ENCODE measurements at regions not wholly inside any gene's neighbourhood (a gene's known extent, or its start where the extent isn't known, plus 50 kb on each side); places are given as distances from the start of the nearest gene placed in this dataset.

GRCh38 chr11:112643416-112643815 is 317.8 kb upstream of the NCAM1 start:
- Histone ChIP-seq H3K9me3 (replicated peaks) (peaks cover 60% of the 10 kb centered on the region), H3K4me1 (no peaks in the 10 kb centered on the region)

GRCh38 chr11:112644410-112645131 is 316.6 kb upstream of the NCAM1 start:
- H3K9me3 ChIP-seq (replicated peaks), result peaks cover 50% of the 10 kb centered on the region
- H3K27me3 ChIP-seq (ENCODE audit: low read depth), result no peaks in the 10 kb centered on the region
- no peaks in the 10 kb centered on the region for H3K36me3 ChIP-seq
- no peak overlapping the region for H3K4me3 ChIP-seq
- H3K27ac ChIP-seq (replicated peaks), result no peak overlapping the region
- DNase-seq, result no peak
- peaks cover 9% of the 10 kb centered on the region for H3K4me1 ChIP-seq
- intact Hi-C loops (cut with micrococcal nuclease), result no loop called here
- TF ChIP-seq CTCF (IDR thresholded peaks at IDR 0.05; ENCODE audit: borderline replicate concordance), result no peak

More at GRCh38 chr11:112643416-112643815, 317.8 kb upstream of the NCAM1 start:
- no peak for DNase-seq
- no peaks in the 10 kb centered on the region for H3K27me3 ChIP-seq (ENCODE audit: low read depth)
- no peak overlapping the region for H3K27ac ChIP-seq (replicated peaks)
- H3K36me3 ChIP-seq, result no peaks in the 10 kb centered on the region
- intact Hi-C loops (cut with micrococcal nuclease), result no loop called here
- no peak for TF ChIP-seq CTCF (IDR thresholded peaks at IDR 0.05; ENCODE audit: borderline replicate concordance)
- H3K4me3 ChIP-seq, result no peak overlapping the region

- Histone ChIP-seq H3K4me1 (peaks cover 49% of the 10 kb centered on the region), H3K9me3 (replicated peaks) (peaks cover 1% of the 10 kb centered on the region), H3K27ac (replicated peaks) (peak overlapping the region; percentile 71), H3K27me3 (ENCODE audit: low read depth) (no peaks in the 10 kb centered on the region), H3K36me3 (no peaks in the 10 kb centered on the region), H3K4me3 (no peak overlapping the region)
- no peak for DNase-seq
- intact Hi-C loops (cut with micrococcal nuclease), result no loop called here
- no peak for TF ChIP-seq CTCF (IDR thresholded peaks at IDR 0.05; ENCODE audit: borderline replicate concordance)
These were observed 311.4 kb upstream of the NCAM1 start for GRCh38 chr11:112649856-112650255.

GRCh38 chr11:112650527-112650926 is 310.7 kb upstream of the NCAM1 start:
- no peak overlapping the region for H3K4me3 ChIP-seq
- H3K36me3 ChIP-seq, result no peaks in the 10 kb centered on the region
- no peak for DNase-seq
- no peaks in the 10 kb centered on the region for H3K27me3 ChIP-seq (ENCODE audit: low read depth)
- no peaks in the 10 kb centered on the region for H3K9me3 ChIP-seq (replicated peaks)
- no peak for TF ChIP-seq CTCF (IDR thresholded peaks at IDR 0.05; ENCODE audit: borderline replicate concordance)
- H3K4me1 ChIP-seq, result peaks cover 56% of the 10 kb centered on the region
- H3K27ac ChIP-seq (replicated peaks), result peak overlapping the region; percentile 71
- intact Hi-C loops (cut with micrococcal nuclease), result no loop called here

GRCh38 chr11:112651386-112651785 is 309.8 kb upstream of the NCAM1 start:
- peaks cover 65% of the 10 kb centered on the region for H3K4me1 ChIP-seq
- intact Hi-C loops (cut with micrococcal nuclease), result no loop called here
- peak overlapping the region; percentile 71 for H3K27ac ChIP-seq (replicated peaks)

More at GRCh38 chr11:112651386-112651785, 309.8 kb upstream of the NCAM1 start:
- no peak for TF ChIP-seq CTCF (IDR thresholded peaks at IDR 0.05; ENCODE audit: borderline replicate concordance)
- H3K4me3 ChIP-seq, result no peak overlapping the region
- no peaks in the 10 kb centered on the region for H3K36me3 ChIP-seq
- DNase-seq, result no peak
- no peaks in the 10 kb centered on the region for H3K9me3 ChIP-seq (replicated peaks)
- H3K27me3 ChIP-seq (ENCODE audit: low read depth), result no peaks in the 10 kb centered on the region
